ENCODE measurements at regions not wholly inside any gene's neighbourhood (a gene's known extent, or its start where the extent isn't known, plus 50 kb on each side); places are given as distances from the start of the nearest gene placed in this dataset.

GRCh38 chr5:74282490-74282889, 358.0 kb downstream of the ENC1 start:
- Mint-ChIP-seq H3K4me1 (peaks cover 5% of the 10 kb centered on the region), H3K27me3 (ENCODE audit: insufficient read depth, low read depth) (peaks cover 2% of the 10 kb centered on the region)

GRCh38 chr5:74281166-74281565, 359.4 kb downstream of the ENC1 start:
- Histone ChIP-seq H3K9ac (no peak overlapping the region), H3K79me2 (ENCODE audit: low read depth) (no peaks in the 10 kb centered on the region), H2AFZ (replicated peaks) (no peak overlapping the region), H3K27ac (no peak overlapping the region), H3F3A (ENCODE audit: low read depth) (no peaks in the 10 kb centered on the region), H3K36me3 (no peaks in the 10 kb centered on the region), H3K27me3 (no peaks in the 10 kb centered on the region), H3K9me3 (ENCODE audit: low read depth) (no peaks in the 10 kb centered on the region), H3K4me3 (no peak overlapping the region), H4K20me1 (ENCODE audit: low read depth) (no peaks in the 10 kb centered on the region), H3K4me1 (peaks cover 3% of the 10 kb centered on the region), H3K4me2 (no peak overlapping the region)
- Mint-ChIP-seq H3K4me1 (peaks cover 5% of the 10 kb centered on the region), H3K36me3 (no peaks in the 10 kb centered on the region), H3K27me3 (ENCODE audit: insufficient read depth, low read depth) (peaks cover 2% of the 10 kb centered on the region), H3K27ac (no peak overlapping the region), H3K4me3 (no peak overlapping the region), H3K9me3 (no peaks in the 10 kb centered on the region)
- no peak for DNase-seq (ENCODE audit: low spot score)
- TF ChIP-seq CTCF (IDR thresholded peaks at IDR 0.05), result no peak
- no peak for TF ChIP-seq EZH2phosphoT487 (IDR thresholded peaks at IDR 0.05)
- no peak for TF ChIP-seq EZH2 (IDR thresholded peaks at IDR 0.05)

More at GRCh38 chr5:74282490-74282889, 358.0 kb downstream of the ENC1 start:
- Mint-ChIP-seq H3K4me3 (no peak overlapping the region), H3K36me3 (no peaks in the 10 kb centered on the region), H3K9me3 (no peaks in the 10 kb centered on the region), H3K27ac (no peak overlapping the region)
- Histone ChIP-seq H3K36me3 (no peaks in the 10 kb centered on the region), H3K4me3 (no peak overlapping the region), H3K27ac (no peak overlapping the region), H3K4me2 (no peak overlapping the region), H4K20me1 (ENCODE audit: low read depth) (no peaks in the 10 kb centered on the region), H3K27me3 (no peaks in the 10 kb centered on the region), H2AFZ (replicated peaks) (no peak overlapping the region), H3K79me2 (ENCODE audit: low read depth) (no peaks in the 10 kb centered on the region), H3K9ac (no peak overlapping the region), H3F3A (ENCODE audit: low read depth) (no peaks in the 10 kb centered on the region), H3K4me1 (peaks cover 3% of the 10 kb centered on the region), H3K9me3 (ENCODE audit: low read depth) (no peaks in the 10 kb centered on the region)
- TF ChIP-seq EZH2phosphoT487 (IDR thresholded peaks at IDR 0.05) (no peak), EZH2 (IDR thresholded peaks at IDR 0.05) (no peak), CTCF (IDR thresholded peaks at IDR 0.05) (no peak)
- DNase-seq (ENCODE audit: low spot score), result no peak

- no peak overlapping the region for H3K9ac ChIP-seq
- Mint-ChIP-seq H3K27ac (no peak overlapping the region), H3K36me3 (no peaks in the 10 kb centered on the region), H3K27me3 (ENCODE audit: insufficient read depth, low read depth) (peaks cover 2% of the 10 kb centered on the region), H3K4me3 (no peak overlapping the region), H3K9me3 (no peaks in the 10 kb centered on the region), H3K4me1 (no peaks in the 10 kb centered on the region)
- no peak overlapping the region for H3K27ac ChIP-seq
- no peak for DNase-seq (ENCODE audit: low spot score)
- no peaks in the 10 kb centered on the region for H3K27me3 ChIP-seq
- TF ChIP-seq EZH2phosphoT487 (IDR thresholded peaks at IDR 0.05) (no peak), CTCF (IDR thresholded peaks at IDR 0.05) (no peak), EZH2 (IDR thresholded peaks at IDR 0.05) (no peak)
- no peaks in the 10 kb centered on the region for H3K4me1 ChIP-seq
- H3K4me2 ChIP-seq, result no peak overlapping the region
- no peaks in the 10 kb centered on the region for H4K20me1 ChIP-seq (ENCODE audit: low read depth)
- H3K4me3 ChIP-seq, result no peak overlapping the region
- H3K79me2 ChIP-seq (ENCODE audit: low read depth), result no peaks in the 10 kb centered on the region
- no peaks in the 10 kb centered on the region for H3F3A ChIP-seq (ENCODE audit: low read depth)
- H3K36me3 ChIP-seq, result no peaks in the 10 kb centered on the region
- H2AFZ ChIP-seq (replicated peaks), result no peak overlapping the region
- no peaks in the 10 kb centered on the region for H3K9me3 ChIP-seq (ENCODE audit: low read depth)
Observed at GRCh38 chr5:74280306-74280705, 360.2 kb downstream of the ENC1 start.
